ENCODE measurements at regions not wholly inside any gene's neighbourhood (a gene's known extent, or its start where the extent isn't known, plus 50 kb on each side); places are given as distances from the start of the nearest gene placed in this dataset.

DNA sequence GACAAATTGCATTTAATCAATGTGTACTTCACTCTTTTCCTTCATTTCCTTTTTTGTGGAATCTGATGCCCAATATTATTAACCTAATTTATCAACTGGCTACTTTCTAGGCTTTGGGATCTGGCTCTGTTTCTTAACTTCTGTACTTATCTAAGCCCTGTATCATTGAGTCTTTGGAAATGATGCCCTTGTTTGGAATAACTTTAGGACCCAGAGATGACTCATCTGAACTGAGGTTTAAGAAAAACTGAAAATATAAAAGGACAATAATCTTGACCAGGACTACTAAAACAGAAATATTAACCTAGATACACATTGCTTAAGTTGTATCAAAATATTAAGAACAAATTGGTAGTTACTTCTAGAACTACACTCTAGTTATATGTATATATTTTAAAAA, 600.8 kb downstream of the CPS1 start:
- DNase-seq (ENCODE audit: low spot score) (no peak), ATAC-seq (no peak)
- Histone ChIP-seq H3K27ac (ENCODE audit: low read depth) (no peak overlapping the region), H3K36me3 (ENCODE audit: insufficient read depth) (no peaks in the 10 kb centered on the region), H3K4me2 (no peak overlapping the region), H2AFZ (no peak overlapping the region), H3F3A (replicated peaks; ENCODE audit: low read depth) (no peaks in the 10 kb centered on the region), H3K4me1 (ENCODE audit: insufficient read depth) (no peaks in the 10 kb centered on the region), H3K27me3 (ENCODE audit: insufficient read depth) (no peaks in the 10 kb centered on the region), H3K4me3 (no peak overlapping the region), H4K20me1 (replicated peaks; ENCODE audit: insufficient read depth) (no peaks in the 10 kb centered on the region), H3K9me2 (ENCODE audit: insufficient read depth) (no peaks in the 10 kb centered on the region), H3K79me2 (replicated peaks; ENCODE audit: insufficient read depth) (no peaks in the 10 kb centered on the region)
- H3K4me1 Mint-ChIP-seq, result no peaks in the 10 kb centered on the region
- H3K4me3 Mint-ChIP-seq, result no peak overlapping the region
- H3K9me3 Mint-ChIP-seq, result no peaks in the 10 kb centered on the region
- TF ChIP-seq, protein P1, sequence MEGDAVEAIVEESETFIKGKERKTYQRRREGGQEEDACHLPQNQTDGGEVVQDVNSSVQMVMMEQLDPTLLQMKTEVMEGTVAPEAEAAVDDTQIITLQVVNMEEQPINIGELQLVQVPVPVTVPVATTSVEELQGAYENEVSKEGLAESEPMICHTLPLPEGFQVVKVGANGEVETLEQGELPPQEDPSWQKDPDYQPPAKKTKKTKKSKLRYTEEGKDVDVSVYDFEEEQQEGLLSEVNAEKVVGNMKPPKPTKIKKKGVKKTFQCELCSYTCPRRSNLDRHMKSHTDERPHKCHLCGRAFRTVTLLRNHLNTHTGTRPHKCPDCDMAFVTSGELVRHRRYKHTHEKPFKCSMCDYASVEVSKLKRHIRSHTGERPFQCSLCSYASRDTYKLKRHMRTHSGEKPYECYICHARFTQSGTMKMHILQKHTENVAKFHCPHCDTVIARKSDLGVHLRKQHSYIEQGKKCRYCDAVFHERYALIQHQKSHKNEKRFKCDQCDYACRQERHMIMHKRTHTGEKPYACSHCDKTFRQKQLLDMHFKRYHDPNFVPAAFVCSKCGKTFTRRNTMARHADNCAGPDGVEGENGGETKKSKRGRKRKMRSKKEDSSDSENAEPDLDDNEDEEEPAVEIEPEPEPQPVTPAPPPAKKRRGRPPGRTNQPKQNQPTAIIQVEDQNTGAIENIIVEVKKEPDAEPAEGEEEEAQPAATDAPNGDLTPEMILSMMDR (conservative IDR thresholded peaks at IDR 0.05; ENCODE audit: low read depth in 2 of 2), result no peak
- TF ChIP-seq POLR2AphosphoS5 (IDR thresholded peaks at IDR 0.05; ENCODE audit: low read depth), result no peak
- no peak for TF ChIP-seq ZNF331 (CRISPR knock-in tag; IDR thresholded peaks at IDR 0.05; ENCODE audit: low read depth)
- no peak for TF ChIP-seq EZH2phosphoT487 (IDR thresholded peaks at IDR 0.05; ENCODE audit: unreplicated experiment)
- no peak for TF ChIP-seq JUNB (IDR thresholded peaks at IDR 0.05; ENCODE audit: unreplicated experiment)
- TF ChIP-seq, protein P2, sequence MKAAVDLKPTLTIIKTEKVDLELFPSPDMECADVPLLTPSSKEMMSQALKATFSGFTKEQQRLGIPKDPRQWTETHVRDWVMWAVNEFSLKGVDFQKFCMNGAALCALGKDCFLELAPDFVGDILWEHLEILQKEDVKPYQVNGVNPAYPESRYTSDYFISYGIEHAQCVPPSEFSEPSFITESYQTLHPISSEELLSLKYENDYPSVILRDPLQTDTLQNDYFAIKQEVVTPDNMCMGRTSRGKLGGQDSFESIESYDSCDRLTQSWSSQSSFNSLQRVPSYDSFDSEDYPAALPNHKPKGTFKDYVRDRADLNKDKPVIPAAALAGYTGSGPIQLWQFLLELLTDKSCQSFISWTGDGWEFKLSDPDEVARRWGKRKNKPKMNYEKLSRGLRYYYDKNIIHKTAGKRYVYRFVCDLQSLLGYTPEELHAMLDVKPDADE (IDR thresholded peaks at IDR 0.05), result no peak
- H3K27ac Mint-ChIP-seq, result no peak overlapping the region
- no peaks in the 10 kb centered on the region for H3K36me3 Mint-ChIP-seq (ENCODE audit: low read depth)
- H3K27me3 Mint-ChIP-seq (ENCODE audit: insufficient read depth, low read depth, poor library complexity), result no peaks in the 10 kb centered on the region

DNA sequence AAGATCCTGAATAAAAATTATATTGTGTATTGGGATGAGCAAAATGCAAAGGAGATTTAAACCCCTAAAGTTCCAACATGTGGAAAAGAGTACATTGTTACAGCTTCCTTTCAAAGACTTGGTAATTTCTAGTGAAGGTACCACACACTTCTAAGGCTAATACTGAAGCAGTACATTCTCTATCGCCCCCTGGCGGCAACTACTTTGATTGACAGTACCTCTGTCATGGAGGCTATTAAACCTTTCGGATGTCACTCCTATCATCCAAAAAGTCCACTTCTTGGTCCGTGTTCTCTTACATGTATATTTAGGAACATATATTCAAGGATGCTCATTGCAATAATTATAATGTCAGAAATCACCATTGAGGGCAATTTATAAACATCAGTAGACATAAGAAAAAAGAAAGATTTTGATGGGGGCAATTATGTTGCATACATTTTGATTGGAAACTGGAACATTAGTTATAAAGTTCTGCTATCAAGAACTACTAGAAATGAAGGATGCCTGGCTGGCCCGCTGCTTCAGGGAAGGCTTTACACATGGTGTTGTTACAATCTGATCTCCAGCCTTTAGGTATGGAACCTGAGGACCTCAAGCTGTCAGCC, 601.6 kb downstream of the CPS1 start:
- Mint-ChIP-seq H3K4me3 (no peak overlapping the region), H3K9me3 (no peaks in the 10 kb centered on the region), H3K36me3 (ENCODE audit: low read depth) (no peaks in the 10 kb centered on the region)

More for the DNA sequence above, 601.6 kb downstream of the CPS1 start:
- Histone ChIP-seq H3K36me3 (ENCODE audit: insufficient read depth) (no peaks in the 10 kb centered on the region), H3K4me2 (no peak overlapping the region), H3K27ac (ENCODE audit: low read depth) (no peak overlapping the region), H2AFZ (no peak overlapping the region), H3K79me2 (replicated peaks; ENCODE audit: insufficient read depth) (no peaks in the 10 kb centered on the region), H4K20me1 (replicated peaks; ENCODE audit: insufficient read depth) (no peaks in the 10 kb centered on the region), H3K27me3 (ENCODE audit: insufficient read depth) (no peaks in the 10 kb centered on the region), H3F3A (replicated peaks; ENCODE audit: low read depth) (no peaks in the 10 kb centered on the region), H3K9me2 (ENCODE audit: insufficient read depth) (no peaks in the 10 kb centered on the region), H3K4me3 (no peak overlapping the region), H3K4me1 (ENCODE audit: insufficient read depth) (no peaks in the 10 kb centered on the region)
- no peak overlapping the region for H3K27ac Mint-ChIP-seq
- no peak for TF ChIP-seq REST (IDR thresholded peaks at IDR 0.05; ENCODE audit: unreplicated experiment)
- TF ChIP-seq, protein P2 (IDR thresholded peaks at IDR 0.05), result no peak
- TF ChIP-seq, protein P1 (conservative IDR thresholded peaks at IDR 0.05; ENCODE audit: low read depth in 2 of 2), result peak; percentile 90 to 93
- no peaks in the 10 kb centered on the region for H3K4me1 Mint-ChIP-seq
- ATAC-seq, result peak; percentile 89
- no peaks in the 10 kb centered on the region for H3K27me3 Mint-ChIP-seq (ENCODE audit: insufficient read depth, low read depth, poor library complexity)
- peak; percentile 88 for DNase-seq (ENCODE audit: low spot score)

All from GM23338 (cell line).